ENCODE measurements at regions not wholly inside any gene's neighbourhood (a gene's known extent, or its start where the extent isn't known, plus 50 kb on each side); places are given as distances from the start of the nearest gene placed in this dataset.

DNA sequence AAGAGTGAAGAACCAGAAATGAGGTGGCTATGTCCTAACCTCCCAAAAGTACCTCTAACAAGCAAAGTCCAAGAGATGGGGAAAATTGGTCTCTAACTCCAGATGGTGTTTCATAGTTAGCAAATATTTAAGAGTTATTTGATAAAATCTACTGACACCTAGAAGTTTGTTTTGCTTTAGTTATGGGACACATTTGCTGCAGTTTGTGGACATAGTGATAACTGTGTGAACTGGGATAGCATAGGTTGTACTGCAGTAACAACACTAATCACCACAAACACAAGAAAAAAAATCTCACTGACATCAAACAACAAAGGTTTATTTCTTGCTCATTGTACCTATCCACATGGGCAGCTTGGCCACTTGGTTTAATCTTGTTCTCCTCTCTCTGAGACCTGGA, 965.0 kb upstream of the SPRY2 start:
- no peaks in the 10 kb centered on the region for H3K9me3 ChIP-seq (ENCODE audit: control insufficient read depth in 4 of 4, low read length in 3 of 4)
- H3K27me3 ChIP-seq (ENCODE audit: control insufficient read depth in 4 of 4, insufficient read depth in 4 of 4, low read length in 3 of 4): no peaks in the 10 kb centered on the region
- DNase-seq (ENCODE audit: low spot score): no peak

DNA sequence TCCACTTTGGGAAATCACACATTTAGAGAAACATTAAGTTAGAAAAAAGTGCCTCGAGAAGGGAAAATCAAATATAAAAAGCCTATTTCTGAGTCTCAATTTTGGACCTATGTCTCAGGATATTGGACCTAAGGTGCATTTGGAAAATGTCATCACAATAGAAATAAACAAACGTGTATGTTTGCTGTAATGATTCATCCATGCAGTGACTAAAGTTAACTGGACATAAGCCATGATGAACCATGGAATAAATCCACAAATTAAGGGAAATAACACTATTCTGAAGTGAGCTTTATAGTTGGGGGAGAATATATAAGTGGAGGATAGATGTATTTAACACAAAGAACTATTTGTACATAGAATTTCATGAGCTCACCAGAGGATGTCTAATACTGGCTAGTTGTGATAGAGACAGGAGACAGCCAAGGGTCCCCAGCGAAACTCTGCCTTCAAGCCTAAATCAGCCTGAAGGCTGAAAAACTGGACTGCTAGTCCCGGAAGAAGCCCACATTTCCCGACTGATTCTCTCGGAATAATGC, 963.3 kb upstream of the SPRY2 start:
- Histone ChIP-seq H3K9ac (ENCODE audit: low read depth in 1 of 2, low read length in 2 of 2) (no peak overlapping the region), H3K36me3 (ENCODE audit: control insufficient read depth in 4 of 4, insufficient read depth in 3 of 4, low read depth in 1 of 4, low read length in 3 of 4) (no peaks in the 10 kb centered on the region), H3K4me1 (ENCODE audit: control insufficient read depth in 4 of 4, insufficient read depth in 4 of 4, low read length in 3 of 4) (no peaks in the 10 kb centered on the region), H3K9me3 (ENCODE audit: control insufficient read depth in 4 of 4, low read length in 3 of 4) (no peaks in the 10 kb centered on the region), H3K27me3 (ENCODE audit: control insufficient read depth in 4 of 4, insufficient read depth in 4 of 4, low read length in 3 of 4) (no peaks in the 10 kb centered on the region), H3K4me3 (ENCODE audit: low read depth in 1 of 3, low read length in 3 of 3) (no peak overlapping the region), H3K27ac (ENCODE audit: low read depth in 1 of 2, low read length in 2 of 2) (no peak overlapping the region)
- 74% methylated on average over 6 of the region's 6 CpGs for WGBS
- no peak for DNase-seq (ENCODE audit: low spot score)
- TF ChIP-seq GABPA (IDR thresholded peaks at IDR 0.05 in 1 of 2, conservative IDR thresholded peaks at IDR 0.05 in 1 of 2) (no peak), FOXA2 (IDR thresholded peaks at IDR 0.05) (no peak), SP1 (IDR thresholded peaks at IDR 0.05) (no peak), HNF4G (IDR thresholded peaks at IDR 0.05) (no peak), FOXA1 (IDR thresholded peaks at IDR 0.05) (no peak), NR2F2 (IDR thresholded peaks at IDR 0.05) (no peak), HNF4A (conservative IDR thresholded peaks at IDR 0.05) (no peak), RAD21 (IDR thresholded peaks at IDR 0.05) (no peak), JUND (IDR thresholded peaks at IDR 0.05) (no peak), RXRA (IDR thresholded peaks at IDR 0.05) (no peak), YY1 (IDR thresholded peaks at IDR 0.05) (no peak)
- TF ChIP-seq, protein P1, sequence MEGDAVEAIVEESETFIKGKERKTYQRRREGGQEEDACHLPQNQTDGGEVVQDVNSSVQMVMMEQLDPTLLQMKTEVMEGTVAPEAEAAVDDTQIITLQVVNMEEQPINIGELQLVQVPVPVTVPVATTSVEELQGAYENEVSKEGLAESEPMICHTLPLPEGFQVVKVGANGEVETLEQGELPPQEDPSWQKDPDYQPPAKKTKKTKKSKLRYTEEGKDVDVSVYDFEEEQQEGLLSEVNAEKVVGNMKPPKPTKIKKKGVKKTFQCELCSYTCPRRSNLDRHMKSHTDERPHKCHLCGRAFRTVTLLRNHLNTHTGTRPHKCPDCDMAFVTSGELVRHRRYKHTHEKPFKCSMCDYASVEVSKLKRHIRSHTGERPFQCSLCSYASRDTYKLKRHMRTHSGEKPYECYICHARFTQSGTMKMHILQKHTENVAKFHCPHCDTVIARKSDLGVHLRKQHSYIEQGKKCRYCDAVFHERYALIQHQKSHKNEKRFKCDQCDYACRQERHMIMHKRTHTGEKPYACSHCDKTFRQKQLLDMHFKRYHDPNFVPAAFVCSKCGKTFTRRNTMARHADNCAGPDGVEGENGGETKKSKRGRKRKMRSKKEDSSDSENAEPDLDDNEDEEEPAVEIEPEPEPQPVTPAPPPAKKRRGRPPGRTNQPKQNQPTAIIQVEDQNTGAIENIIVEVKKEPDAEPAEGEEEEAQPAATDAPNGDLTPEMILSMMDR (IDR thresholded peaks at IDR 0.05; ENCODE audit: low read depth, low read length, missing input control): no peak
- TF ChIP-seq, protein P2, sequence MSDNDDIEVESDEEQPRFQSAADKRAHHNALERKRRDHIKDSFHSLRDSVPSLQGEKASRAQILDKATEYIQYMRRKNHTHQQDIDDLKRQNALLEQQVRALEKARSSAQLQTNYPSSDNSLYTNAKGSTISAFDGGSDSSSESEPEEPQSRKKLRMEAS (IDR thresholded peaks at IDR 0.05): no peak
- TF ChIP-seq, protein P3, sequence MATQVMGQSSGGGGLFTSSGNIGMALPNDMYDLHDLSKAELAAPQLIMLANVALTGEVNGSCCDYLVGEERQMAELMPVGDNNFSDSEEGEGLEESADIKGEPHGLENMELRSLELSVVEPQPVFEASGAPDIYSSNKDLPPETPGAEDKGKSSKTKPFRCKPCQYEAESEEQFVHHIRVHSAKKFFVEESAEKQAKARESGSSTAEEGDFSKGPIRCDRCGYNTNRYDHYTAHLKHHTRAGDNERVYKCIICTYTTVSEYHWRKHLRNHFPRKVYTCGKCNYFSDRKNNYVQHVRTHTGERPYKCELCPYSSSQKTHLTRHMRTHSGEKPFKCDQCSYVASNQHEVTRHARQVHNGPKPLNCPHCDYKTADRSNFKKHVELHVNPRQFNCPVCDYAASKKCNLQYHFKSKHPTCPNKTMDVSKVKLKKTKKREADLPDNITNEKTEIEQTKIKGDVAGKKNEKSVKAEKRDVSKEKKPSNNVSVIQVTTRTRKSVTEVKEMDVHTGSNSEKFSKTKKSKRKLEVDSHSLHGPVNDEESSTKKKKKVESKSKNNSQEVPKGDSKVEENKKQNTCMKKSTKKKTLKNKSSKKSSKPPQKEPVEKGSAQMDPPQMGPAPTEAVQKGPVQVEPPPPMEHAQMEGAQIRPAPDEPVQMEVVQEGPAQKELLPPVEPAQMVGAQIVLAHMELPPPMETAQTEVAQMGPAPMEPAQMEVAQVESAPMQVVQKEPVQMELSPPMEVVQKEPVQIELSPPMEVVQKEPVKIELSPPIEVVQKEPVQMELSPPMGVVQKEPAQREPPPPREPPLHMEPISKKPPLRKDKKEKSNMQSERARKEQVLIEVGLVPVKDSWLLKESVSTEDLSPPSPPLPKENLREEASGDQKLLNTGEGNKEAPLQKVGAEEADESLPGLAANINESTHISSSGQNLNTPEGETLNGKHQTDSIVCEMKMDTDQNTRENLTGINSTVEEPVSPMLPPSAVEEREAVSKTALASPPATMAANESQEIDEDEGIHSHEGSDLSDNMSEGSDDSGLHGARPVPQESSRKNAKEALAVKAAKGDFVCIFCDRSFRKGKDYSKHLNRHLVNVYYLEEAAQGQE (IDR thresholded peaks at IDR 0.05): no peak

More for the DNA sequence above, 965.0 kb upstream of the SPRY2 start:
- no peaks in the 10 kb centered on the region for H3K4me1 ChIP-seq (ENCODE audit: control insufficient read depth in 4 of 4, insufficient read depth in 4 of 4, low read length in 3 of 4)
- H3K27ac ChIP-seq (ENCODE audit: low read depth in 1 of 2, low read length in 2 of 2): no peak overlapping the region
- H3K36me3 ChIP-seq (ENCODE audit: control insufficient read depth in 4 of 4, insufficient read depth in 3 of 4, low read depth in 1 of 4, low read length in 3 of 4): no peaks in the 10 kb centered on the region
- no peak overlapping the region for H3K9ac ChIP-seq (ENCODE audit: low read depth in 1 of 2, low read length in 2 of 2)
- no peak overlapping the region for H3K4me3 ChIP-seq (ENCODE audit: low read depth in 1 of 3, low read length in 3 of 3)
- no peak for TF ChIP-seq FOXA1 (IDR thresholded peaks at IDR 0.05)
- no peak for TF ChIP-seq EGR1 (IDR thresholded peaks at IDR 0.05; ENCODE audit: low read depth in 2 of 2)
- no peak for TF ChIP-seq SP1 (IDR thresholded peaks at IDR 0.05)
- no peak for TF ChIP-seq RXRA (IDR thresholded peaks at IDR 0.05)
- TF ChIP-seq, protein P3 (IDR thresholded peaks at IDR 0.05): no peak
- no peak for TF ChIP-seq GABPA (IDR thresholded peaks at IDR 0.05 in 1 of 2, conservative IDR thresholded peaks at IDR 0.05 in 1 of 2)
- TF ChIP-seq, protein P2 (IDR thresholded peaks at IDR 0.05): no peak
- TF ChIP-seq, protein P4, sequence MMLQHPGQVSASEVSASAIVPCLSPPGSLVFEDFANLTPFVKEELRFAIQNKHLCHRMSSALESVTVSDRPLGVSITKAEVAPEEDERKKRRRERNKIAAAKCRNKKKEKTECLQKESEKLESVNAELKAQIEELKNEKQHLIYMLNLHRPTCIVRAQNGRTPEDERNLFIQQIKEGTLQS (IDR thresholded peaks at IDR 0.05): no peak
- no peak for TF ChIP-seq NR2F2 (IDR thresholded peaks at IDR 0.05)
- TF ChIP-seq YY1 (IDR thresholded peaks at IDR 0.05): no peak
- TF ChIP-seq, protein P5, sequence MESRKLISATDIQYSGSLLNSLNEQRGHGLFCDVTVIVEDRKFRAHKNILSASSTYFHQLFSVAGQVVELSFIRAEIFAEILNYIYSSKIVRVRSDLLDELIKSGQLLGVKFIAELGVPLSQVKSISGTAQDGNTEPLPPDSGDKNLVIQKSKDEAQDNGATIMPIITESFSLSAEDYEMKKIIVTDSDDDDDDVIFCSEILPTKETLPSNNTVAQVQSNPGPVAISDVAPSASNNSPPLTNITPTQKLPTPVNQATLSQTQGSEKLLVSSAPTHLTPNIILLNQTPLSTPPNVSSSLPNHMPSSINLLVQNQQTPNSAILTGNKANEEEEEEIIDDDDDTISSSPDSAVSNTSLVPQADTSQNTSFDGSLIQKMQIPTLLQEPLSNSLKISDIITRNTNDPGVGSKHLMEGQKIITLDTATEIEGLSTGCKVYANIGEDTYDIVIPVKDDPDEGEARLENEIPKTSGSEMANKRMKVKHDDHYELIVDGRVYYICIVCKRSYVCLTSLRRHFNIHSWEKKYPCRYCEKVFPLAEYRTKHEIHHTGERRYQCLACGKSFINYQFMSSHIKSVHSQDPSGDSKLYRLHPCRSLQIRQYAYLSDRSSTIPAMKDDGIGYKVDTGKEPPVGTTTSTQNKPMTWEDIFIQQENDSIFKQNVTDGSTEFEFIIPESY (IDR thresholded peaks at IDR 0.05): no peak
- no peak for TF ChIP-seq JUND (IDR thresholded peaks at IDR 0.05)
